Cerebellar cortex (tissue), 1 donor: ENCODE measurements at regions not wholly inside any gene's neighbourhood (a gene's known extent, or its start where the extent isn't known, plus 50 kb on each side); places are given as distances from the start of the nearest gene placed in this dataset.
"Not testable (repeated sequence)": the region's sequence is repeated elsewhere in the genome, so short reads cannot be mapped to it uniquely, and the experiment has no call there.

Experiments used
- DNase-seq: peaks from one replicate; pipeline ENCODE4 v3.0.0-alpha.2; 2015; ENCODE audit warnings: low spot score

- DNase-seq = no peak
Measured at GRCh38 chr10:8280946-8281345, 226.5 kb downstream of the GATA3 start.

- DNase-seq = no peak
Measured at GRCh38 chr10:8282340-8282739, 227.9 kb downstream of the GATA3 start.

GRCh38 chr10:8283166-8283905 lies 228.8 kb downstream of the GATA3 start:
- no peak for DNase-seq

- DNase-seq = no peak
Measured at GRCh38 chr10:8283986-8284385, 229.5 kb downstream of the GATA3 start.

- not testable (repeated sequence) for DNase-seq
Measured at GRCh38 chr10:8285970-8286369, 231.5 kb downstream of the GATA3 start.

- DNase-seq = no peak
Measured at GRCh38 chr10:8288600-8288999, 234.1 kb downstream of the GATA3 start.

- DNase-seq = no peak
Measured at GRCh38 chr10:8289186-8289924, 234.9 kb downstream of the GATA3 start.

GRCh38 chr10:8294779-8295178 lies 240.3 kb downstream of the GATA3 start:
- no peak for DNase-seq

- no peak for DNase-seq
Measured at GRCh38 chr10:8295311-8295710, 240.8 kb downstream of the GATA3 start.

- no peak for DNase-seq
Measured at GRCh38 chr10:8296090-8296733, 241.7 kb downstream of the GATA3 start.

- no peak for DNase-seq
Measured at GRCh38 chr10:8296734-8297101, 242.2 kb downstream of the GATA3 start.

- no peak for DNase-seq
Measured at GRCh38 chr10:8297107-8297506, 242.6 kb downstream of the GATA3 start.

GRCh38 chr10:8297959-8298358 lies 243.5 kb downstream of the GATA3 start:
- DNase-seq = no peak

- DNase-seq = no peak
Measured at GRCh38 chr10:8298896-8299570, 244.5 kb downstream of the GATA3 start.

- no peak for DNase-seq
Measured at GRCh38 chr10:8300925-8301324, 246.4 kb downstream of the GATA3 start.

GRCh38 chr10:8301333-8301732 lies 246.8 kb downstream of the GATA3 start:
- DNase-seq = no peak

GRCh38 chr10:8301831-8302230 lies 247.3 kb downstream of the GATA3 start:
- DNase-seq = no peak

GRCh38 chr10:8302565-8302964 lies 248.1 kb downstream of the GATA3 start:
- DNase-seq = no peak

GRCh38 chr10:8304861-8305260 lies 250.4 kb downstream of the GATA3 start:
- no peak for DNase-seq

- no peak for DNase-seq
Measured at GRCh38 chr10:8305876-8306652, 251.6 kb downstream of the GATA3 start.

- no peak for DNase-seq
Measured at GRCh38 chr10:8306685-8307364, 252.3 kb downstream of the GATA3 start.
